H1 (cell line): ENCODE measurements at regions not wholly inside any gene's neighbourhood (a gene's known extent, or its start where the extent isn't known, plus 50 kb on each side); places are given as distances from the start of the nearest gene placed in this dataset.

Experiments used
- CTCF ChIA-PET: fragments of 300-600 bp; sonication (Branson Sonifier 250); formaldehyde crosslinking; loops from one replicate; lab custom pipeline; 2021; ENCODE audit not compliant: partially characterized antibody; lab: Charles Lee
- POLR2A ChIA-PET: fragments of 300-600 bp; sonication (Branson Sonifier 250); formaldehyde crosslinking; loops from one replicate; lab custom pipeline; 2021; ENCODE audit warnings: inconsistent platforms; ENCODE audit not compliant: partially characterized antibody; lab: Charles Lee
- DNase-seq, 2 experiments: peaks; one replicate each; pipeline versions ENCODE4 v3.0.0 to v3.0.0-alpha.2; 2010 to 2022; ENCODE audit warnings: low spot score in 2 of 2, low read depth in 1 of 2, mixed read lengths in 1 of 2
- FAIRE-seq: peaks from 2 replicates; lab custom pipeline; 2011; peaks lifted over from hg19 to GRCh38; lab: Jason Lieb, UNC
- H2AFZ ChIP-seq: 2 replicates; pipeline ENCODE4 v1.8.1; 2012; ENCODE audit warnings: low read length, inconsistent platforms
- H2AK5ac ChIP-seq: 2 replicates; pipeline ENCODE4 v1.6.1; 2013; ENCODE audit warnings: low read depth, low read length
- H2BK120ac ChIP-seq: replicated peaks from 2 replicates; pipeline ENCODE3; 2013; ENCODE audit warnings: low read depth, low read length, inconsistent platforms
- H2BK12ac ChIP-seq: 2 replicates; pipeline ENCODE4 v1.6.1; 2013; ENCODE audit warnings: low read depth, low read length
- H2BK15ac ChIP-seq: 2 replicates; pipeline ENCODE4 v1.6.1; 2013; ENCODE audit warnings: low read length
- H2BK20ac ChIP-seq: 2 replicates; pipeline ENCODE4 v1.6.1; 2013; ENCODE audit warnings: low read length
- H2BK5ac ChIP-seq: 2 replicates; pipeline ENCODE4 v1.6.1; 2013; ENCODE audit warnings: low read depth, low read length
- H3K14ac ChIP-seq: 2 replicates; pipeline ENCODE4 v1.6.1; 2013; ENCODE audit warnings: inconsistent platforms; ENCODE audit not compliant: insufficient read length
- H3K18ac ChIP-seq: 2 replicates; pipeline ENCODE4 v1.6.1; 2013; ENCODE audit warnings: low read length; ENCODE audit errors: extremely low read depth
- H3K23ac ChIP-seq: 2 replicates; pipeline ENCODE4 v1.6.1; 2013; ENCODE audit warnings: inconsistent platforms; ENCODE audit not compliant: insufficient read length
- H3K23me2 ChIP-seq: 2 replicates; pipeline ENCODE4 v1.6.1; 2013; ENCODE audit warnings: low read depth, low read length
- H3K27ac ChIP-seq: 2 replicates; pipeline ENCODE4 v1.6.1; 2011; ENCODE audit warnings: low read depth, low read length, inconsistent platforms
- H3K27me3 ChIP-seq, 4 experiments: replicated peaks in 1 of 4; 1 replicate in 1 of 4; 2 replicates in 3 of 4; pipeline versions ENCODE4 v1.6.1 to v1.8.1; 2011 to 2013; ENCODE audit warnings: low read length in 3 of 4, mild to moderate bottlenecking in 3 of 4, inconsistent platforms in 2 of 4, mixed read lengths in 2 of 4, moderate library complexity in 1 of 4; ENCODE audit not compliant: control insufficient read depth in 3 of 4, insufficient read depth in 3 of 4; ENCODE audit errors: extremely low read depth in 1 of 4
- H3K36me3 ChIP-seq, 4 experiments: 2 replicates each; pipeline versions ENCODE4 v1.6.1 to v1.8.1; 2011 to 2013; ENCODE audit warnings: mild to moderate bottlenecking in 4 of 4, low read length in 3 of 4, moderate library complexity in 2 of 4, control low read depth in 1 of 4, inconsistent platforms in 1 of 4; ENCODE audit not compliant: insufficient read depth in 4 of 4, control insufficient read depth in 2 of 4
- H3K4ac ChIP-seq: replicated peaks from 2 replicates; pipeline ENCODE3; 2013; ENCODE audit warnings: low read length, low read depth, mixed read lengths, inconsistent platforms; ENCODE audit not compliant: insufficient read length
- H3K4me1 ChIP-seq, 4 experiments: replicated peaks in 1 of 4; 1 replicate in 1 of 4; 2 replicates in 3 of 4; pipeline versions ENCODE4 v1.6.1 to v1.8.1; 2011 to 2013; ENCODE audit warnings: low read length in 3 of 4, inconsistent platforms in 2 of 4, mixed read lengths in 1 of 4; ENCODE audit not compliant: insufficient read depth in 4 of 4, control insufficient read depth in 3 of 4
- H3K4me2 ChIP-seq, 2 experiments: 2 replicates each; pipeline versions ENCODE4 v1.6.1 to v1.8.1; 2011 to 2013; ENCODE audit warnings: low read depth in 2 of 2, low read length in 2 of 2, control low read depth in 1 of 2, inconsistent platforms in 1 of 2, mild to moderate bottlenecking in 1 of 2; ENCODE audit not compliant: insufficient read depth in 1 of 2
- H3K4me3 ChIP-seq, 4 experiments: fragments of 200-600, 300-600 bp in 1 of 4; sonication (generic), shearing (Covaris generic), sonication (Bioruptor Twin) in 1 of 4; 2 replicates each; pipeline versions ENCODE4 v1.5.1 to v1.8.1; 2011 to 2016; ENCODE audit warnings: low read length in 4 of 4, low read depth in 3 of 4, control low read depth in 2 of 4, inconsistent platforms in 2 of 4, mild to moderate bottlenecking in 2 of 4, mixed read lengths in 1 of 4, moderate library complexity in 1 of 4; ENCODE audit not compliant: insufficient read depth in 2 of 4; ENCODE audit errors: extremely low read depth in 1 of 4
- H3K56ac ChIP-seq: replicated peaks from 2 replicates; pipeline ENCODE3; 2013; ENCODE audit warnings: low read depth, mild to moderate bottlenecking, mixed read lengths, low read length, inconsistent platforms; ENCODE audit not compliant: insufficient read length
- H3K79me1 ChIP-seq: 2 replicates; pipeline ENCODE4 v1.6.1; 2013; ENCODE audit warnings: low read depth, low read length, control low read depth
- H3K79me2 ChIP-seq, 2 experiments: 2 replicates each; pipeline versions ENCODE4 v1.6.1 to v1.8.1; 2012 to 2013; ENCODE audit warnings: low read length in 2 of 2, mild to moderate bottlenecking in 2 of 2, inconsistent platforms in 1 of 2; ENCODE audit not compliant: insufficient read depth in 2 of 2, control insufficient read depth in 1 of 2
- H3K9ac ChIP-seq, 4 experiments: replicated peaks in 1 of 4; 1 replicate in 1 of 4; 2 replicates in 3 of 4; pipeline versions ENCODE4 v1.6.1 to v1.8.1; 2011 to 2013; ENCODE audit warnings: low read depth in 3 of 4, low read length in 3 of 4, control low read depth in 2 of 4, mild to moderate bottlenecking in 2 of 4, moderate library complexity in 2 of 4, inconsistent platforms in 1 of 4; ENCODE audit errors: extremely low read depth in 1 of 4
- H3K9me3 ChIP-seq, 2 experiments: 2 replicates each; pipeline versions ENCODE4 v1.6.1 to v1.8.1; 2012 to 2013; ENCODE audit warnings: mild to moderate bottlenecking in 2 of 2, moderate library complexity in 2 of 2, control low read depth in 1 of 2, inconsistent platforms in 1 of 2, low read depth in 1 of 2, low read length in 1 of 2, mixed read lengths in 1 of 2; ENCODE audit not compliant: insufficient read depth in 2 of 2
- H4K20me1 ChIP-seq, 2 experiments: replicated peaks in 1 of 2; 2 replicates each; pipeline versions ENCODE3 to v1.8.1; 2011 to 2013; ENCODE audit warnings: inconsistent platforms in 2 of 2, low read length in 2 of 2, mild to moderate bottlenecking in 1 of 2; ENCODE audit not compliant: insufficient read depth in 2 of 2, control insufficient read depth in 1 of 2
- H4K5ac ChIP-seq: 2 replicates; pipeline ENCODE4 v1.6.1; 2013; ENCODE audit warnings: low read length, low read depth, mixed read lengths, inconsistent platforms; ENCODE audit not compliant: insufficient read length
- H4K8ac ChIP-seq: 2 replicates; pipeline ENCODE4 v1.8.0; 2013; ENCODE audit warnings: mild to moderate bottlenecking, moderate library complexity, low read length, inconsistent platforms; ENCODE audit not compliant: insufficient read depth; ENCODE audit errors: extremely low read depth
- H4K91ac ChIP-seq: replicated peaks from 2 replicates; pipeline ENCODE3; 2013; ENCODE audit warnings: low read length, mixed read lengths, inconsistent platforms; ENCODE audit not compliant: insufficient read length
- CBX8 ChIP-seq: fragments of 300-800, 300-1000 bp; sonication (generic); IDR thresholded peaks from 2 replicates; pipeline ENCODE4 v1.7.1; 2016; ENCODE audit warnings: low read depth, low read length, borderline replicate concordance
- CHD1 ChIP-seq: IDR thresholded peaks from 2 replicates; pipeline ENCODE4 v1.6.1; 2012; ENCODE audit warnings: low read depth, low read length, improper control_type of control experiment
- JUN ChIP-seq: IDR thresholded peaks from 2 replicates; pipeline ENCODE4 v1.6.1; 2011; ENCODE audit warnings: low read depth, mild to moderate bottlenecking, improper control_type of control experiment, low read length
- KDM4A ChIP-seq: IDR thresholded peaks from one replicate; pipeline ENCODE4 v1.7.1; 2012; ENCODE audit warnings: low read depth, mild to moderate bottlenecking, moderate library complexity, low read length, inconsistent platforms; ENCODE audit not compliant: severe bottlenecking
- NANOG ChIP-seq: IDR thresholded peaks from 2 replicates; pipeline ENCODE4 v1.6.1; 2011; ENCODE audit warnings: low read length, low read depth, mild to moderate bottlenecking, inconsistent platforms; ENCODE audit not compliant: insufficient read depth, poor library complexity, severe bottlenecking
- PHF8 ChIP-seq: fragments of 200-600 bp; sonication (generic); conservative IDR thresholded peaks from 2 replicates; pipeline ENCODE4 v1.7.1; 2012; ENCODE audit warnings: low read depth, mild to moderate bottlenecking, inconsistent platforms, low read length, moderate library complexity
- POLR2AphosphoS5 ChIP-seq: IDR thresholded peaks from 2 replicates; pipeline ENCODE4 v1.6.1; 2011; ENCODE audit warnings: low read depth, low read length
- RAD21 ChIP-seq, 2 experiments: IDR thresholded peaks in 1 of 2; conservative IDR thresholded peaks in 1 of 2; 2 replicates each; pipeline ENCODE4 v1.6.1; 2011; ENCODE audit warnings: low read depth in 2 of 2, low read length in 2 of 2, improper control_type of control experiment in 1 of 2, inconsistent platforms in 1 of 2, mild to moderate bottlenecking in 1 of 2, moderate library complexity in 1 of 2
- SIN3A ChIP-seq, 2 experiments: IDR thresholded peaks in 1 of 2; conservative IDR thresholded peaks in 1 of 2; 2 replicates each; pipeline ENCODE4 v1.6.1; 2011 to 2012; ENCODE audit warnings: low read length in 2 of 2, improper control_type of control experiment in 1 of 2, low read depth in 1 of 2, mild to moderate bottlenecking in 1 of 2
- TCF12 ChIP-seq: IDR thresholded peaks from 2 replicates; pipeline ENCODE4 v1.6.1; 2011; ENCODE audit warnings: low read depth, mild to moderate bottlenecking, low read length
- WGBS, 2 experiments: shearing (Covaris generic) in 1 of 2; methylation state at CpG; one replicate each; pipeline versions ENCODE4 v1.1.6 to v1.1.7; 2013 to 2015; ENCODE audit warnings: low lambda C conversion rate in 2 of 2, mixed read lengths in 2 of 2, inconsistent platforms in 1 of 2, low coverage in 1 of 2, missing lambda C conversion rate in 1 of 2; ENCODE audit not compliant: insufficient replicate concordance in 2 of 2, insufficient coverage in 1 of 2, insufficient read length in 1 of 2; ENCODE audit errors: extremely low coverage in 1 of 2, missing lambda C conversion rate in 1 of 2; 5-methylcytosine and 5-hydroxymethylcytosine counted together
- TF ChIP-seq, protein P1 (sequence below), 3 experiments: IDR thresholded peaks; 1 replicate in 2 of 3; 2 replicates in 1 of 3; pipeline versions ENCODE4 v1.5.1 to v1.6.1; 2011; ENCODE audit warnings: low read length in 3 of 3, mild to moderate bottlenecking in 3 of 3, inconsistent platforms in 2 of 3, low read depth in 1 of 3, moderate library complexity in 1 of 3; ENCODE audit not compliant: insufficient read depth in 1 of 3; ENCODE audit errors: control extremely low read depth in 1 of 3

DNA sequence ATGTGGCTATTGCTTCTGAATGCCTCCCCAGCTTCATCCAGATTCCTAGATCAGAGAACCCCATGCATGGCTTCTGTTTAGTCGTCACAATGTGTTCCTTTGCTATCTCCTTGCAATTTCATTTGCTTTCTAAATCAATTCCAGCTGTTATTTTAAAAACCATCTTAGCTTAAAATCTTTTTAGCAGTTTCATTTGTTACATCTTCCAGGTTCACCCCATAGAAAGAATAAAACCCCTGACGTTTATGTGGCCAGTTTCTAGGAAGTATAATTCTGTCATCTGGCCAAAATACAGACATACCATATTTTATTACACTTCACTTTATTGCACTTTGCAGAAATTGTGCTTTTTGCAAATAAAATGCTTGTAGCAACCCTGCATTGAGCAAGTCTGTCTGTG lies 278.4 kb downstream of the PTPRC start:
- H2AFZ ChIP-seq: no peak overlapping the region
- no peak overlapping the region for H3K4me3 ChIP-seq
- H3K23ac ChIP-seq: no peak overlapping the region
- H4K8ac ChIP-seq: no peak overlapping the region
- H3K14ac ChIP-seq: no peak overlapping the region
- no peak overlapping the region for H3K56ac ChIP-seq
- H2BK20ac ChIP-seq: no peak overlapping the region
- H3K79me1 ChIP-seq: no peaks in the 10 kb centered on the region
- POLR2A ChIA-PET: no interaction called here
- FAIRE-seq: no peak
- H4K5ac ChIP-seq: no peak overlapping the region
- no peak overlapping the region for H4K91ac ChIP-seq
- CTCF ChIA-PET: interaction anchor here (0.6 to 0.7 kb wide), 3 partner anchors 14 to 1455 kb away, joined by 3 to 4 read pairs (median 3); no protein-coding TSS in a partner anchor
- no peaks in the 10 kb centered on the region for H3K9me3 ChIP-seq
- H3K27ac ChIP-seq: no peak overlapping the region
- H3K4ac ChIP-seq: no peak overlapping the region
- no peaks in the 10 kb centered on the region for H4K20me1 ChIP-seq
- H3K4me2 ChIP-seq: no peak overlapping the region
- H2AK5ac ChIP-seq: no peak overlapping the region
- no peak for DNase-seq
- no peak overlapping the region for H2BK15ac ChIP-seq
- H3K79me2 ChIP-seq: no peaks in the 10 kb centered on the region
- no peak overlapping the region for H3K9ac ChIP-seq
- no peaks in the 10 kb centered on the region for H3K27me3 ChIP-seq
- no peak overlapping the region for H2BK120ac ChIP-seq
- 86% methylated on average over 2 of the region's 2 CpGs; no CpG with 5 or more reads in 1 of the 2 experiments for WGBS, 2 experiments
- no peak overlapping the region for H2BK12ac ChIP-seq
- no peaks in the 10 kb centered on the region for H3K4me1 ChIP-seq
- H3K23me2 ChIP-seq: no peaks in the 10 kb centered on the region
- no peak overlapping the region for H3K18ac ChIP-seq
- no peak overlapping the region for H2BK5ac ChIP-seq
- no peaks in the 10 kb centered on the region for H3K36me3 ChIP-seq
- TF ChIP-seq TCF12 (no peak), PHF8 (no peak), SIN3A (conservative IDR thresholded peaks at IDR 0.05 in 1 of 2, IDR thresholded peaks at IDR 0.05 in 1 of 2; ENCODE audit: low read depth in 1 of 2, low read length in 2 of 2) (no peak), JUN (no peak), RAD21 (IDR thresholded peaks at IDR 0.05 in 1 of 2, conservative IDR thresholded peaks at IDR 0.05 in 1 of 2; ENCODE audit: low read depth in 2 of 2, low read length in 2 of 2) (no peak), CBX8 (no peak), KDM4A (no peak), POLR2AphosphoS5 (no peak), CHD1 (no peak), NANOG (no peak)
- TF ChIP-seq, protein P1, sequence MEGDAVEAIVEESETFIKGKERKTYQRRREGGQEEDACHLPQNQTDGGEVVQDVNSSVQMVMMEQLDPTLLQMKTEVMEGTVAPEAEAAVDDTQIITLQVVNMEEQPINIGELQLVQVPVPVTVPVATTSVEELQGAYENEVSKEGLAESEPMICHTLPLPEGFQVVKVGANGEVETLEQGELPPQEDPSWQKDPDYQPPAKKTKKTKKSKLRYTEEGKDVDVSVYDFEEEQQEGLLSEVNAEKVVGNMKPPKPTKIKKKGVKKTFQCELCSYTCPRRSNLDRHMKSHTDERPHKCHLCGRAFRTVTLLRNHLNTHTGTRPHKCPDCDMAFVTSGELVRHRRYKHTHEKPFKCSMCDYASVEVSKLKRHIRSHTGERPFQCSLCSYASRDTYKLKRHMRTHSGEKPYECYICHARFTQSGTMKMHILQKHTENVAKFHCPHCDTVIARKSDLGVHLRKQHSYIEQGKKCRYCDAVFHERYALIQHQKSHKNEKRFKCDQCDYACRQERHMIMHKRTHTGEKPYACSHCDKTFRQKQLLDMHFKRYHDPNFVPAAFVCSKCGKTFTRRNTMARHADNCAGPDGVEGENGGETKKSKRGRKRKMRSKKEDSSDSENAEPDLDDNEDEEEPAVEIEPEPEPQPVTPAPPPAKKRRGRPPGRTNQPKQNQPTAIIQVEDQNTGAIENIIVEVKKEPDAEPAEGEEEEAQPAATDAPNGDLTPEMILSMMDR (IDR thresholded peaks at IDR 0.05; ENCODE audit: control extremely low read depth in 1 of 3, insufficient read depth in 1 of 3, low read depth in 1 of 3, low read length in 3 of 3): no peak
